SK-N-SH (cell line): ENCODE measurements at regions not wholly inside any gene's neighbourhood (a gene's known extent, or its start where the extent isn't known, plus 50 kb on each side); places are given as distances from the start of the nearest gene placed in this dataset.

Experiments
- CHD2 ChIP-seq: fragments of 150-350 bp; IDR thresholded peaks from 2 replicates; pipeline ENCODE4 v1.6.1; 2018; ENCODE audit warnings: low read length; ENCODE audit not compliant: partially characterized antibody
- CTCF ChIP-seq: fragments of 200-600 bp; sonication (generic); IDR thresholded peaks from 2 replicates; pipeline ENCODE4 v1.6.1; 2017; ENCODE audit warnings: antibody characterized with exemption, mild to moderate bottlenecking, moderate library complexity
- ELF1 ChIP-seq: IDR thresholded peaks from 2 replicates; pipeline ENCODE4 v1.4.0; 2012
- EP300 ChIP-seq, 2 experiments: IDR thresholded peaks; 2 replicates each; pipeline versions ENCODE4 v1.4.0 to v1.6.1; 2012; ENCODE audit warnings: borderline replicate concordance in 1 of 2, low read depth in 1 of 2, low read length in 1 of 2
- EZH2phosphoT487 ChIP-seq: fragments of 200-600 bp; sonication (generic); IDR thresholded peaks from 2 replicates; pipeline ENCODE4 v1.6.1; 2017; ENCODE audit warnings: low read depth, mixed run types, mild to moderate bottlenecking, antibody characterized with exemption, moderate library complexity, borderline replicate concordance
- FOXJ3 ChIP-seq: sonication (generic); formaldehyde crosslinking; IDR thresholded peaks from 2 replicates; pipeline ENCODE4 v1.5.1; 2020; ENCODE audit warnings: mild to moderate bottlenecking, missing genetic modification reagents
- MAX ChIP-seq: IDR thresholded peaks from 2 replicates; pipeline ENCODE4 v1.4.0; 2012; ENCODE audit warnings: low read depth
- NFIC ChIP-seq: IDR thresholded peaks from 2 replicates; pipeline ENCODE4 v1.4.0; 2012; ENCODE audit warnings: borderline replicate concordance
- POLR2AphosphoS5 ChIP-seq: IDR thresholded peaks from 2 replicates; pipeline ENCODE4 v1.6.1; 2012; ENCODE audit warnings: low read depth, low read length
- RAD21 ChIP-seq: IDR thresholded peaks from 2 replicates; pipeline ENCODE4 v1.6.1; 2012; ENCODE audit warnings: mild to moderate bottlenecking, low read length
- REST ChIP-seq: IDR thresholded peaks from 2 replicates; pipeline ENCODE4 v1.6.1; 2012; ENCODE audit warnings: mild to moderate bottlenecking, low read depth, low read length, moderate library complexity
- TAF1 ChIP-seq: IDR thresholded peaks from 2 replicates; pipeline ENCODE4 v1.6.1; 2012; ENCODE audit warnings: low read depth, mild to moderate bottlenecking, low read length, moderate library complexity, borderline replicate concordance
- USF1 ChIP-seq: IDR thresholded peaks from 2 replicates; pipeline ENCODE4 v1.4.0; 2012; ENCODE audit warnings: low read depth, borderline replicate concordance
- USF2 ChIP-seq: fragments of 150-350 bp; IDR thresholded peaks from 2 replicates; pipeline ENCODE4 v1.6.1; 2017; ENCODE audit warnings: antibody characterized with exemption, low read length, low read depth, borderline replicate concordance

GRCh38 chr16:65318590-65319257 lies 196.9 kb upstream of the CDH11 start:
- no peak for TF ChIP-seq EP300 (IDR thresholded peaks at IDR 0.05; ENCODE audit: borderline replicate concordance in 1 of 2, low read depth in 1 of 2, low read length in 1 of 2)
- no peak for TF ChIP-seq FOXJ3 (CRISPR knock-in tag)
- no peak for TF ChIP-seq CTCF
- TF ChIP-seq RAD21 = no peak
- no peak for TF ChIP-seq MAX
- no peak for TF ChIP-seq TAF1
- TF ChIP-seq ELF1 = no peak
- no peak for TF ChIP-seq POLR2AphosphoS5
- no peak for TF ChIP-seq NFIC
- TF ChIP-seq USF1 = no peak
- TF ChIP-seq REST = no peak
- TF ChIP-seq EZH2phosphoT487 = no peak
- TF ChIP-seq USF2 = no peak
- TF ChIP-seq CHD2 = no peak
